ENCODE measurements at regions not wholly inside any gene's neighbourhood (a gene's known extent, or its start where the extent isn't known, plus 50 kb on each side); places are given as distances from the start of the nearest gene placed in this dataset.

GRCh38 chr2:9707611-9708160 lies 76.9 kb upstream of the YWHAQ start:
- Histone ChIP-seq H3K27ac (no peak overlapping the region), H3K4me1 (peaks cover 10% of the 10 kb centered on the region), H3K9me3 (no peaks in the 10 kb centered on the region), H3K4me3 (no peak overlapping the region), H3K36me3 (no peaks in the 10 kb centered on the region), H3K27me3 (no peaks in the 10 kb centered on the region)
- ATAC-seq (no peak), DNase-seq (no peak)
- TF ChIP-seq CTCF (IDR thresholded peaks at IDR 0.05), result no peak
- intact Hi-C loops (cut with DNase I), result no loop called here

- Histone ChIP-seq H3K9me3 (no peaks in the 10 kb centered on the region), H3K27me3 (no peaks in the 10 kb centered on the region), H3K27ac (no peak overlapping the region), H3K36me3 (no peaks in the 10 kb centered on the region), H3K4me1 (peaks cover 1% of the 10 kb centered on the region), H3K4me3 (no peak overlapping the region)
- ATAC-seq (no peak), DNase-seq (no peak)
- intact Hi-C loops (cut with DNase I), result no loop called here
- no peak for TF ChIP-seq CTCF (IDR thresholded peaks at IDR 0.05)
Observed at GRCh38 chr2:9708683-9709538, 78.1 kb upstream of the YWHAQ start.

GRCh38 chr2:9709539-9710285 lies 78.9 kb upstream of the YWHAQ start:
- Histone ChIP-seq H3K4me3 (no peak overlapping the region), H3K4me1 (no peaks in the 10 kb centered on the region), H3K27me3 (no peaks in the 10 kb centered on the region), H3K27ac (no peak overlapping the region), H3K9me3 (no peaks in the 10 kb centered on the region), H3K36me3 (no peaks in the 10 kb centered on the region)
- intact Hi-C loops (cut with DNase I), result no loop called here
- DNase-seq, result no peak
- ATAC-seq, result no peak
- no peak for TF ChIP-seq CTCF (IDR thresholded peaks at IDR 0.05)

GRCh38 chr2:9710311-9710710 lies 79.5 kb upstream of the YWHAQ start:
- DNase-seq (no peak), ATAC-seq (no peak)
- intact Hi-C loops (cut with DNase I), result no loop called here
- Histone ChIP-seq H3K9me3 (no peaks in the 10 kb centered on the region), H3K4me1 (no peaks in the 10 kb centered on the region), H3K36me3 (no peaks in the 10 kb centered on the region), H3K27ac (no peak overlapping the region), H3K4me3 (no peak overlapping the region), H3K27me3 (no peaks in the 10 kb centered on the region)
- TF ChIP-seq CTCF (IDR thresholded peaks at IDR 0.05), result no peak

- no peaks in the 10 kb centered on the region for H3K27me3 ChIP-seq
- H3K4me3 ChIP-seq, result no peak overlapping the region
- no peaks in the 10 kb centered on the region for H3K36me3 ChIP-seq
- no peak overlapping the region for H3K27ac ChIP-seq
- H3K4me1 ChIP-seq, result no peaks in the 10 kb centered on the region
- no peaks in the 10 kb centered on the region for H3K9me3 ChIP-seq
- no peak for TF ChIP-seq CTCF (IDR thresholded peaks at IDR 0.05)
- no peak for ATAC-seq
- intact Hi-C loops (cut with DNase I), result no loop called here
- DNase-seq, result no peak
Observed at GRCh38 chr2:9712263-9712662, 81.5 kb upstream of the YWHAQ start.

Measured in upper lobe of right lung (tissue), 1 donor.